Parathyroid adenoma (tissue), 2 donors: ENCODE measurements at regions not wholly inside any gene's neighbourhood (a gene's known extent, or its start where the extent isn't known, plus 50 kb on each side); places are given as distances from the start of the nearest gene placed in this dataset.

Source experiments
- H2AFZ ChIP-seq: fragments of 300-600 bp; sonication (generic); one replicate; pipeline ENCODE4 v1.7.0; 2017; ENCODE audit warnings: antibody characterized with exemption, mild to moderate bottlenecking
- H3K27ac ChIP-seq: fragments of 300-600 bp; sonication (generic); one replicate; pipeline ENCODE4 v1.7.0; 2017
- H3K27me3 ChIP-seq: fragments of 300-600 bp; sonication (generic); one replicate; pipeline ENCODE4 v1.7.0; 2017; ENCODE audit warnings: low read length; ENCODE audit not compliant: control insufficient read depth, insufficient read depth
- H3K36me3 ChIP-seq: fragments of 300-600 bp; sonication (generic); one replicate; pipeline ENCODE4 v1.7.0; 2017; ENCODE audit warnings: low read length; ENCODE audit not compliant: control insufficient read depth, insufficient read depth
- H3K4me1 ChIP-seq: fragments of 300-600 bp; sonication (generic); one replicate; pipeline ENCODE4 v1.7.0; 2017; ENCODE audit warnings: control low read depth
- H3K4me2 ChIP-seq: fragments of 300-600 bp; sonication (generic); one replicate; pipeline ENCODE4 v1.7.0; 2017; ENCODE audit warnings: low read length
- H3K4me3 ChIP-seq: fragments of 300-600 bp; sonication (generic); one replicate; pipeline ENCODE4 v1.7.0; 2017; ENCODE audit warnings: low read depth, low read length
- H3K79me2 ChIP-seq: fragments of 300-600 bp; sonication (generic); one replicate; pipeline ENCODE4 v1.7.0; 2017; ENCODE audit warnings: control low read depth
- H3K9ac ChIP-seq: fragments of 300-600 bp; sonication (generic); one replicate; pipeline ENCODE4 v1.7.0; 2017; ENCODE audit warnings: mild to moderate bottlenecking
- H3K9me3 ChIP-seq: fragments of 300-600 bp; sonication (generic); one replicate; pipeline ENCODE4 v1.7.0; 2017; ENCODE audit warnings: low read length; ENCODE audit not compliant: control insufficient read depth
- CTCF ChIP-seq: fragments of 300-600 bp; sonication (generic); IDR thresholded peaks from one replicate; pipeline ENCODE4 v1.7.0; 2017; ENCODE audit warnings: antibody characterized with exemption, mild to moderate bottlenecking
- donor health status: primary hyperparathyroidism.

- Histone ChIP-seq H3K27me3 (no peaks in the 10 kb centered on the region), H3K9me3 (no peaks in the 10 kb centered on the region), H3K4me1 (no peaks in the 10 kb centered on the region), H3K27ac (no peak overlapping the region), H3K79me2 (no peaks in the 10 kb centered on the region), H2AFZ (no peak overlapping the region), H3K4me2 (no peak overlapping the region), H3K36me3 (no peaks in the 10 kb centered on the region), H3K4me3 (no peak overlapping the region), H3K9ac (no peak overlapping the region)
- no peak for TF ChIP-seq CTCF
These were observed 380.6 kb downstream of the CTTN start for GRCh38 chr11:70778883-70779282.

DNA sequence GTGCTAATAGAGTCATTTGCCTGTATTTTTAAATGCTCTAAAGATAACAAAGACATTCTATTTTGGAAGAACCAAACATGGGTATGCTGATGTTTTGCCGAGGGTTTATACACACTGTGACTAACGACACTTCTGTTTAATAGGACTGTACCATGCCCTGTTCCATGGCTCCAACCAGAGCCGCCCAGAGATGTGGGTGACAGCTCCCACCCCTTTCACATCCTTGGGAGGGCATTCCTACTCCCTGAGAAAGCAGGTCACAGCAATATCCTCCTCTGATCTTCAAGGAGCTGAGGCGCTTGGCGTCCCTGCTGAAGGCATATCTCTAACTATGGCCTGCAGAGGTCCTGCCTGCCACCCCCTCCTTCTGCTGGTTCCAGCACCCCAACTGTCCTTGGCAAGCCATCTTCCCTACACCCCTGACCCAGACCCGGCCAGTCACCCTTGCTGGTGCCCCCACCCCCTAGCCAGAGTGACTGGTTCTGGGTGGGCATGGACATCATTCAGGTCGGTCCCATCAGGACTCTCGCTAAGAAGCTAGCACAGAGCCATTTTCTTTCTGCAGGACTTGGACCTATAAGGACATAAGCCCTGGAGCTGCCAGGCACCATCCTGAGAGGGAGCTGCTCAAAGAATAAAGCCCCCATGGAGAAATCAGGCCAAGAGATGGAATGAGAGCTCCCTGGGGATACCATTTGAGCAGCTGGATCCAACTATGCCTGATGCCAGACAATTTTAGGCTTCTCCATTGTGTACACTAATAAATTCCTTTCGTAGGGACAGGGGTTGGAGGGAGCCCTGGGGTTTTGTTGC is 381.3 kb downstream of the CTTN start:
- no peak overlapping the region for H3K27ac ChIP-seq
- H3K9me3 ChIP-seq = no peaks in the 10 kb centered on the region
- H3K27me3 ChIP-seq = no peaks in the 10 kb centered on the region
- no peak for TF ChIP-seq CTCF
- H3K4me2 ChIP-seq = no peak overlapping the region
- H3K4me3 ChIP-seq = no peak overlapping the region
- no peaks in the 10 kb centered on the region for H3K36me3 ChIP-seq
- H2AFZ ChIP-seq = no peak overlapping the region
- H3K4me1 ChIP-seq = no peaks in the 10 kb centered on the region
- no peak overlapping the region for H3K9ac ChIP-seq
- no peaks in the 10 kb centered on the region for H3K79me2 ChIP-seq

GRCh38 chr11:70780246-70780535 is 381.9 kb downstream of the CTTN start:
- Histone ChIP-seq H3K9me3 (no peaks in the 10 kb centered on the region), H3K4me2 (no peak overlapping the region), H3K9ac (no peak overlapping the region), H3K4me1 (no peaks in the 10 kb centered on the region), H3K27me3 (no peaks in the 10 kb centered on the region), H3K27ac (no peak overlapping the region), H2AFZ (no peak overlapping the region), H3K79me2 (no peaks in the 10 kb centered on the region), H3K36me3 (no peaks in the 10 kb centered on the region), H3K4me3 (no peak overlapping the region)
- TF ChIP-seq CTCF = no peak

- no peaks in the 10 kb centered on the region for H3K27me3 ChIP-seq
- no peak for TF ChIP-seq CTCF
- no peak overlapping the region for H3K4me3 ChIP-seq
- H3K9ac ChIP-seq = no peak overlapping the region
- H2AFZ ChIP-seq = no peak overlapping the region
- H3K36me3 ChIP-seq = no peaks in the 10 kb centered on the region
- no peak overlapping the region for H3K4me2 ChIP-seq
- H3K4me1 ChIP-seq = no peaks in the 10 kb centered on the region
- no peaks in the 10 kb centered on the region for H3K79me2 ChIP-seq
- H3K9me3 ChIP-seq = no peaks in the 10 kb centered on the region
- no peak overlapping the region for H3K27ac ChIP-seq
These were observed 384.1 kb downstream of the CTTN start for GRCh38 chr11:70782401-70782913.

DNA sequence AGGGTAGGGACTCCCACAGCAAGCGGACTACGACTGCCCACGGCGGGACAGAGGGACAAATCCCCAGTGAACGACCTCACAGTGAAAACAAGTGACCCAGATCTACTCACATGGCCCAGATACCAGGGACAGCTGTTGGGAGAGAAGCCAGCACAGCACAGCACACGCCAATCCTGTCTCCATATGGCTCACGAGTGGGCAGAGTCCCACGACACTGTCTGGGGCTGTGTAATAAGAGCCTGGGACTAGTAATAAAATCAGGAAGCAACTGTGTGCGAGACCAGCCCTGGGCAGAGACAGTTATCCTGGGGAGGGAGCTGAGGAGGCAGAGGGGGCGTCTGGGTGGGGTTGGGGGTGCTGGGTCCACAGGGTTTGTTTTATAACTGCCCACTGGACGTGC is 385.0 kb downstream of the CTTN start:
- Histone ChIP-seq H3K27ac (no peak overlapping the region), H3K9me3 (no peaks in the 10 kb centered on the region), H2AFZ (no peak overlapping the region), H3K9ac (no peak overlapping the region), H3K36me3 (no peaks in the 10 kb centered on the region), H3K79me2 (no peaks in the 10 kb centered on the region), H3K4me2 (no peak overlapping the region), H3K4me1 (no peaks in the 10 kb centered on the region), H3K27me3 (no peaks in the 10 kb centered on the region), H3K4me3 (no peak overlapping the region)
- TF ChIP-seq CTCF = no peak
